HG03064 (cell line): ENCODE measurements at regions not wholly inside any gene's neighbourhood (a gene's known extent, or its start where the extent isn't known, plus 50 kb on each side); places are given as distances from the start of the nearest gene placed in this dataset.

Experiments used
- ATAC-seq: cut with Tn5 transposase; IDR thresholded peaks from one replicate; pipeline ENCODE4 v1.9.1; 2021; ENCODE audit warnings: low read depth; ENCODE audit not compliant: unreplicated experiment

DNA sequence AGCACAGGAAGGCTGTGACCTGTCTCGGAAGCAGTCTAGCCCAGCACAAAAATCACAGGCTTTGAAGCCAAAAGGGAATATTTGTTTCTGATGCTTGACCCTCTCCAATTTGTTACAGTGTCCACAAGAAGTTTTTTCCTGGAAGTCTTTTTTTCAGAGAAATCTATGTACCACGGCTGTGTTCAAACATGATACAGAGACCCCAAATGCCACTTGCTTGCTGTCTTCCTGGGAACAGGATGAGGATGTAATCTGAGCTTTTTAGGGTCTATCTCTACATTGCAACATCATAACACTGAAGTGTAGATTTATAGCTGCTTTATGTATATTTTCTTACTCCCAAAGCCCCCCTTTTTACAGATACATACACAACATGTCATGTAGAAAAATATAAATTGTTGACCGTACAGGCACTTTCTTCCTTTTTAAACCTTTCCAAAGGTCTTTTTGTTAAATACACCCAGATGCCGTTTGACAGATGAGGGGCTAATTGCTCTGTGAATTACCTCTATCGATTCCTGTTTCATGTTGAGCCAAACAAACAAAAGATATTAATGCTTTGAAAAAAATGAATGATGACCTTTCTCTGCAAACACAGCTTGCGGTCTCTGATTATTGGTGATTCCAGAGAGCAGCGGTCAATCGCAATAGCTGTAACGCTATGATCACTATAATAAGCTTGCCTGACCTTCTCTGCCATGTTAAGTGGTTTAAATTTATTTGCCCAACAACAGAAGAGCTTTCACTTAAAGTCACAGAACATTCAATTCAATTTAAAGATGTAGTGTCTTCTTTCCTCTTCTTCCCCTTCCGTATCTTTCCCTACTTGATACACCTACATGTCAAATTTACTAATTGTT lies 875.9 kb upstream of the NR2F2 start:
- no peak for ATAC-seq

- no peak for ATAC-seq
Measured at GRCh38 chr15:95457520-95457919, 873.0 kb upstream of the NR2F2 start.

GRCh38 chr15:95458721-95459120 lies 871.8 kb upstream of the NR2F2 start:
- no peak for ATAC-seq

- no peak for ATAC-seq
Measured at GRCh38 chr15:95459273-95459672, 871.2 kb upstream of the NR2F2 start.

DNA sequence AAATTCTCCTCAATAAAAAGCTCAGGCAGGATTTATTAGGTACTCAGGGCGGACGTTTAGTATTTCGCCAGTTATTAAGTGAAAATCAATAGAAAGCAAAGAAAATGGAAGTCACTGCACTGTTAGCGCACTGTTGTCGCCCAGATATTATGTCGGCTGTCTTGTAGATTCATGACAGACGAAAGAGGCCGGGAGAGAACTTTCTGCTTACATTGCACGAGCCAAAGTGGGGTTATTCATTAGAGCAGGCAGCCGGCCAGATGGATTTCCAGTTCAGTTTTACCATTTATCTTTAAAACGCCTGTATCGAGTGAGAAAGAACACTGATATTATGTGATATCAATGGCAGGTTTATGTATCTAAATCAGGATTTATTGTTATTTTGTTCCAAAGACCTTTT lies 866.0 kb upstream of the NR2F2 start:
- no peak for ATAC-seq

DNA sequence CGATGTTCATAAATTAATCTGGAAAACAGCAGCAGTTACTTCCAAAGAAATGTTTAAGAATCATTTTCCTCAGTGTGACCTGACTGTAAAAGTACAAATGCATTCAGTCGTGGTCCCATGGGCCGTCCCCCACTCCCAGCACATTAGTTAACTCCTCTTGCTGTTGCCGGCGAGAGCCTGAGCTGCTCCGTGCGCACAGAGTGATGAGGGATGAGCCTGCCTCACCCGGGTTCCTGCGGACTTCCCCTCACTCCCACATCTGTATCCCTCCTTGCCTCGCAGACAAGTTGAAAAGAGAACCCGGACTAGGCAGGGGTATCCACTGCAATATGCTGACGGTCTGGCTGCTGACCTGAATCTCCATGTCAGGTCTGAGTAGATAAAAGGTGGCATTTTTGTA lies 861.7 kb upstream of the NR2F2 start:
- ATAC-seq = no peak

DNA sequence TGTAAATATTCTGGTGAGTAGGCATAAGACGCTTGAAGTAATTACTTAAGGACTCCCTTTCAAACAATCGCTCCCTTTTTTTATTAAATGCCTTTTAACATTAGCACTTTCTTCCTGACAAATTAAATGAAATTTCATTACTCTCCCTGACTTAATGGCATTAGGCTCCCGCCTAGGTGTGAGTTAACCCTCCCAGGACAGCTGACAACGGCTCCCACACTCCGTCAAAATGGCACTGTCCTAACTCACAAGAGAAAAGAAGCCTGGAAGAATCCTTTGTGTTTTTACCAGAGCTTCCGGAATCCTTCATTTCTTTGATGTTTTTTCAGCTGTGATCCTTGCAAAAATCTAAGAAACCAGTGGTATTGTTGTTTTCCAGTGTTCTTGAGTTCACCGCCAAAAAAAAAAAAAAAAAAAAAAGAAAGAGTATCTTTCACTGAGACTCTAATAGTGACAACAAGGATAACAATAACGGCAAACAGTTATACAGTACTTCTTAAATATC lies 861.0 kb upstream of the NR2F2 start:
- no peak for ATAC-seq

GRCh38 chr15:95470529-95470928 lies 860.0 kb upstream of the NR2F2 start:
- ATAC-seq = no peak

- no peak for ATAC-seq
Measured at GRCh38 chr15:95470997-95471689, 859.4 kb upstream of the NR2F2 start.

DNA sequence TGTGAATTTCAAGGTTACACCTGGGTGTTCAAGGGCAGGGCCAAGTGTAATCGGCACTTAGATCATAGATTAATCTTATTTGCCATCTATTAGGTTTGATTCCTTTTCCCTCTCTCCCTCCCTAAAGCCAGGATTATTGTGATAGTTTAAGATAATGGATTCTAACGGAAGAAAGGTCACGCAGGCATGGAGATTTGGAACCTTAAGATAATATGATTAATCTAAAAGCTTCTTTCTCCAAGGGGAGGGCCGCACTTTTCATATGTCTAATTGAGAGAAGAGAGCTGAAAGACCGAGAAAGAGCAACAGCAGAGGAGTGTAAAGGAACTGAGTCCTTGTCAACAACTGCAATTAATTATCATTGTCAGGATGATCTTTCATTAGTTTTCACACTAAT lies 858.8 kb upstream of the NR2F2 start:
- ATAC-seq = no peak

- ATAC-seq = no peak
Measured at GRCh38 chr15:95475067-95475466, 855.4 kb upstream of the NR2F2 start.

GRCh38 chr15:95479308-95479707 lies 851.2 kb upstream of the NR2F2 start:
- no peak for ATAC-seq

GRCh38 chr15:95485367-95485766 lies 845.1 kb upstream of the NR2F2 start:
- no peak for ATAC-seq

GRCh38 chr15:95486224-95486623 lies 844.3 kb upstream of the NR2F2 start:
- ATAC-seq = no peak

GRCh38 chr15:95489103-95489502 lies 841.4 kb upstream of the NR2F2 start:
- no peak for ATAC-seq

DNA sequence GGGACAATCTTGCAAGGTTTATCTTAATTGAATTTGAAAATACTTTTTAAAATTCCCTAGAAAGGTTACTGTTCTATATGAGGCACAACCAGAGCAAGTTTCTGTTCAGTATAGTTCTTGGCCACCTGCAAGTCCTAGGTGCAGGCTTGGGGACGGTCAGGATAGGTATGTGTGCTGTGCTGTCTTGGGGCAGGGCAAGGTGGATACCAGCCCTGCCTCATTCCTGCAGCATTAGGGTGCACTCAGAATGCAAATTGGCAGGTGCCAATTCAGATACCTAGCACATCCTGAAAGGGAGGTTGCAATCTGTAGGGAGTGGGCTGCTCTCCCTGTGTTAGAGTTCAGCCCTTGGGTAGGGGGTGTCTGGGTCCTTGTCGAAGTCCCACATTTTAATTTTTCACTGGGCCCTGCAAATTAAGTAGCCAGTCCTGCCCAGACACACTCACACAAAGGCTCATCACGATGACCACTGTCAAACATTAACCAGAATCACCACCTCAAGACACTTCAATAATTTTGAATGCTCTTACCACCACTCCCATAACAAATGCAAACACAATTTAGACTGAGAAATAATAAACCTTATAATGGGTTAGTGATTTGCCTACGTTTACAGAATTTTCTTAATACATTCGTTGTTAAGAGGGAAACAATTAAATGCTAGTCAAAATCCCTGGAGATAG lies 838.0 kb upstream of the NR2F2 start:
- no peak for ATAC-seq

DNA sequence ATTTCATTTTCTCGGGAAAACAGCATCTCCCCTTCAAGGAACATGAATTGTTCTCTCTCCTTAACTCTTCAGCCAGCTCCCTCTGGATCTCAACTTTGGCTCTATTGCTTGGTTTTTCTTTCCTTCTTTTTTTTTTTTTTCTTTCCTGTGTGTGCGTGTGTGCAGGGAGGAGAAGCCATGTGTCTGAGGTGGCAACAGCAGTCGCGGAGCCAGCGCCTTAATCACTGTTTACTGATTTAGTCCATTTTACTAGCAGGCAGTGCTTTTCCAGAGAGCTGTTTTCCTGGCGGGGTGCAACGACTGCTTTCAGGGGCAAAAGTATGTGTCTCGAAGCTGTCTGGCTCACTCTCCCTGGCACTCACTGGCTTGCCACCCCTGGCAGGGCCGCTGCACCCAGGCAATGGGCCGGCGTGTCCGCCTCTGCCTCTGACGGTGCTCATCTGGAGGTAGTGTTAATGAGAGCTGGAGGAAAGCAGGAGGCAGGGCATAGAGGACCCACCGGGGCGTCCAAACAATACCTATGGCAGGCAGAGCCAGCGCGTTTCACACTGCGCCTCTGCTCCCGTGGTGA lies 835.4 kb upstream of the NR2F2 start:
- no peak for ATAC-seq

DNA sequence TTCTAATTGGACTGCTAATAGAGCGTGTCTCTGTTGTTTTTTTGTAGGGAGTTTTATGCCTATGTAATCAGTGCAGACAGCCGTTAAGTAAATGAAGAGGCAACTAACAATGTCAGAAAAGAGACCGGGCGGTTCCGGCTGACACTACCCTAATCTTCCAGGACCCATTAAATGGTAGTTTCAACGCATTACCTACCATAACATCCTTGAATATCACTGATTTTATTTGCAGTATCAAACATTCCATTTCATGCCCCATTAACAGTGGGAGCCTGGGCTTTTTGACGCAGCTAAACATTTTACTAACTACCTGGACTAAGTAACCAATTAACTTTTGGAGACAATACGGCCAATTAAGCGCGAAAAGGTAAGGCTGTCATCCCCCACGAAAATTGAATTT lies 832.9 kb upstream of the NR2F2 start:
- ATAC-seq = no peak

DNA sequence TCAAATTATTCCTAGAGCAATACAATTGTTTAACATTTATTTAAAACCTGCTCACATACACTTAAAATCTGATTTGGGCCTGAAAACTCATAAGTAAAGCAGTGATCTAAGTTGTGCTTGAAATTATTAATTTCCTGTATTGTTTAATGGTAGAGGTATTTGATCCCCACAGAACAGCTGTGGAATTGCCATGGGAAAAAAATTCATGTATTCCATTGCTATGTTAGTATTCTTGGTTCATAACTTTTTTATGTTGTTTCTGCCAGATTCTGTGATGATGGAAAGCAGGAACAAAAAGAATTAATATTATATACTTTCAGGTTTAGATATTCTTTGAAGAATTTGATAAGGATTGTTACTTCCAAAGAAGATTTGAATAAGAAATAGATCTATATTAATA lies 831.5 kb upstream of the NR2F2 start:
- no peak for ATAC-seq

GRCh38 chr15:95499397-95499796 lies 831.1 kb upstream of the NR2F2 start:
- ATAC-seq = no peak

DNA sequence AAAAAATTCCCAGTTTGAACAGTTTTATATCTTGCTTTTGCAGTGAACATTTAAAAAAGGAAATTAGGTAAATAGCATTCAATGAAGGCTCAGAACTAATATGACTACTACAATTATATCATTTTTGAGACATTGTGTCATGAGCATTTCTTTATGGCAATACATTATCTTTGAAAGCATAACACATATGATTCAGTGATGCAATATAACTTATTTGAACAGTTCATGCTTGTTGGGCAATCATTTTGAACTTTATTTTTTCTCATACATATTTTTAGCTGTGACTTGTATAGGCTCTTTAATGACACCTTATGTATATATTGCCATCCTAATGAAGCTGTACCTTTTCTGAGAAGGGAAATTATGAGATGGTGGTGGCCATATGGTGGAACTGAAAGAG lies 828.6 kb upstream of the NR2F2 start:
- no peak for ATAC-seq
